OCI-LY7 (cell line): ENCODE measurements at regions not wholly inside any gene's neighbourhood (a gene's known extent, or its start where the extent isn't known, plus 50 kb on each side); places are given as distances from the start of the nearest gene placed in this dataset.

Source experiments
- CTCF ChIP-seq: fragments of 200-600 bp; sonication (generic); conservative IDR thresholded peaks from 2 replicates; pipeline ENCODE4 v1.5.1; 2014; ENCODE audit warnings: mild to moderate bottlenecking, antibody characterized with exemption, low read length, moderate library complexity, mixed read lengths
- EZH2phosphoT487 ChIP-seq: fragments of 200-600 bp; sonication (generic); IDR thresholded peaks from 2 replicates; pipeline ENCODE4 v1.6.1; 2018; ENCODE audit warnings: low read depth, borderline replicate concordance, mild to moderate bottlenecking, mixed run types, antibody characterized with exemption, low read length, moderate library complexity, mixed read lengths

- TF ChIP-seq CTCF (no peak), EZH2phosphoT487 (no peak)
Observed at GRCh38 chr3:192082730-192083660, 622.0 kb downstream of the PYDC2 start.
